ENCODE measurements at regions not wholly inside any gene's neighbourhood (a gene's known extent, or its start where the extent isn't known, plus 50 kb on each side); places are given as distances from the start of the nearest gene placed in this dataset.

GRCh38 chr5:94039101-94039500 lies 297.7 kb upstream of the POU5F2 start:
- Mint-ChIP-seq H3K36me3 (ENCODE audit: low read depth) (peaks cover 21% of the 10 kb centered on the region), H3K27ac (no peak overlapping the region), H3K9me3 (peaks cover under 1% of the 10 kb centered on the region), H3K27me3 (ENCODE audit: low read depth, poor library complexity) (no peaks in the 10 kb centered on the region), H3K4me3 (no peak overlapping the region), H3K4me1 (no peaks in the 10 kb centered on the region)
- TF ChIP-seq CTCF (IDR thresholded peaks at IDR 0.05), result no peak
- no peak for DNase-seq

- no peak overlapping the region for H3K4me3 Mint-ChIP-seq
- H3K27ac Mint-ChIP-seq, result no peak overlapping the region
- peaks cover 3% of the 10 kb centered on the region for H3K27me3 Mint-ChIP-seq (ENCODE audit: low read depth, poor library complexity)
- TF ChIP-seq CTCF (IDR thresholded peaks at IDR 0.05), result no peak
- H3K4me1 Mint-ChIP-seq, result no peaks in the 10 kb centered on the region
- H3K9me3 Mint-ChIP-seq, result no peaks in the 10 kb centered on the region
- H3K36me3 Mint-ChIP-seq (ENCODE audit: low read depth), result peaks cover 35% of the 10 kb centered on the region
- DNase-seq, result no peak
These were observed 290.2 kb upstream of the POU5F2 start for GRCh38 chr5:94031631-94032030.

- no peak overlapping the region for H3K27ac Mint-ChIP-seq
- no peaks in the 10 kb centered on the region for H3K9me3 Mint-ChIP-seq
These were observed 286.6 kb upstream of the POU5F2 start for GRCh38 chr5:94028001-94028400.

GRCh38 chr5:94027145-94027544 lies 285.7 kb upstream of the POU5F2 start:
- no peak overlapping the region for H3K4me3 Mint-ChIP-seq
- no peak for TF ChIP-seq CTCF (IDR thresholded peaks at IDR 0.05)
- no peaks in the 10 kb centered on the region for H3K9me3 Mint-ChIP-seq
- no peak for DNase-seq
- peaks cover 22% of the 10 kb centered on the region for H3K36me3 Mint-ChIP-seq (ENCODE audit: low read depth)
- peaks cover 3% of the 10 kb centered on the region for H3K27me3 Mint-ChIP-seq (ENCODE audit: low read depth, poor library complexity)
- H3K27ac Mint-ChIP-seq, result no peak overlapping the region
- H3K4me1 Mint-ChIP-seq, result peaks cover 5% of the 10 kb centered on the region

More at GRCh38 chr5:94028001-94028400, 286.6 kb upstream of the POU5F2 start:
- Mint-ChIP-seq H3K4me1 (peaks cover 5% of the 10 kb centered on the region), H3K27me3 (ENCODE audit: low read depth, poor library complexity) (peaks cover 3% of the 10 kb centered on the region), H3K4me3 (no peak overlapping the region), H3K36me3 (ENCODE audit: low read depth) (peaks cover 31% of the 10 kb centered on the region)
- TF ChIP-seq CTCF (IDR thresholded peaks at IDR 0.05), result no peak
- DNase-seq, result no peak

GRCh38 chr5:94025788-94026473 lies 284.5 kb upstream of the POU5F2 start:
- Mint-ChIP-seq H3K27ac (peak overlapping the region; percentile 62), H3K4me3 (no peak overlapping the region), H3K9me3 (no peaks in the 10 kb centered on the region), H3K36me3 (ENCODE audit: low read depth) (peaks cover 20% of the 10 kb centered on the region), H3K4me1 (peaks cover 9% of the 10 kb centered on the region), H3K27me3 (ENCODE audit: low read depth, poor library complexity) (peaks cover 3% of the 10 kb centered on the region)
- TF ChIP-seq CTCF (IDR thresholded peaks at IDR 0.05), result peak; percentile 20
- peak; percentile 11 for DNase-seq

- DNase-seq, result no peak
- peaks cover 7% of the 10 kb centered on the region for H3K9me3 Mint-ChIP-seq
These were observed 283.2 kb upstream of the POU5F2 start for GRCh38 chr5:94024620-94025019.

More at GRCh38 chr5:94024620-94025019, 283.2 kb upstream of the POU5F2 start:
- Mint-ChIP-seq H3K4me3 (no peak overlapping the region), H3K4me1 (peaks cover 9% of the 10 kb centered on the region), H3K27ac (no peak overlapping the region), H3K27me3 (ENCODE audit: low read depth, poor library complexity) (peaks cover 3% of the 10 kb centered on the region), H3K36me3 (ENCODE audit: low read depth) (peaks cover 29% of the 10 kb centered on the region)
- TF ChIP-seq CTCF (IDR thresholded peaks at IDR 0.05), result no peak
